ENCODE measurements at regions not wholly inside any gene's neighbourhood (a gene's known extent, or its start where the extent isn't known, plus 50 kb on each side); places are given as distances from the start of the nearest gene placed in this dataset.
A peak's percentile ranks its signal among the peaks of the same experiment; 100 is the strongest.
"Not testable (repeated sequence)": the region's sequence is repeated elsewhere in the genome, so short reads cannot be mapped to it uniquely, and the experiment has no call there.

GRCh38 chr1:222470252-222470805 lies 77.6 kb downstream of the HHIPL2 start:
- not testable (repeated sequence) for DNase-seq
- WGBS, 2 donors, result 78 to 83% methylated on average over 10 to 15 of the region's 15 CpGs

GRCh38 chr1:222466150-222466865 lies 81.6 kb downstream of the HHIPL2 start:
- Histone ChIP-seq H3K4me3 (no peak overlapping the region), H3K27ac (ENCODE audit: low read depth in 1 of 2, low read length in 1 of 2) (no peak overlapping the region), H3K9ac (ENCODE audit: insufficient read depth in 1 of 2, low read length in 2 of 2) (no peak overlapping the region), H3K9me3 (ENCODE audit: control insufficient read depth in 4 of 4, insufficient read depth in 3 of 4, low read length in 3 of 4) (no peaks in the 10 kb centered on the region), H3K27me3 (ENCODE audit: control insufficient read depth in 3 of 3, insufficient read depth in 3 of 3, low read length in 2 of 3) (no peaks in the 10 kb centered on the region), H3K36me3 (ENCODE audit: control insufficient read depth in 4 of 4, insufficient read depth in 4 of 4, low read length in 4 of 4) (no peaks in the 10 kb centered on the region), H3K4me1 (ENCODE audit: control insufficient read depth in 5 of 5, insufficient read depth in 5 of 5, low read length in 5 of 5) (peaks cover 0 to 4% (median 0%) of the 10 kb centered on the region in 5 donors)
- WGBS, 2 donors, result 93 to 98% methylated on average over 8 of the region's 8 CpGs
- peak in 1 of 3 donors; percentile 24 for DNase-seq
- no peak for TF ChIP-seq CTCF (IDR thresholded peaks at IDR 0.05; ENCODE audit: control extremely low read depth, extremely low read depth)
- ATAC-seq (ENCODE audit: insufficient read depth, low FRiP score), result no peak

More at GRCh38 chr1:222470252-222470805, 77.6 kb downstream of the HHIPL2 start:
- H3K36me3 ChIP-seq (ENCODE audit: control insufficient read depth in 4 of 4, insufficient read depth in 4 of 4, low read length in 4 of 4); H3K4me1 ChIP-seq (ENCODE audit: control insufficient read depth in 5 of 5, insufficient read depth in 5 of 5, low read length in 5 of 5); H3K9me3 ChIP-seq (ENCODE audit: control insufficient read depth in 4 of 4, insufficient read depth in 3 of 4, low read length in 3 of 4); ATAC-seq (ENCODE audit: insufficient read depth, low FRiP score); H3K4me3 ChIP-seq; H3K27me3 ChIP-seq (ENCODE audit: control insufficient read depth in 3 of 3, insufficient read depth in 3 of 3, low read length in 2 of 3); H3K27ac ChIP-seq (ENCODE audit: low read depth in 1 of 2, low read length in 1 of 2); H3K9ac ChIP-seq (ENCODE audit: insufficient read depth in 1 of 2, low read length in 2 of 2): not testable (repeated sequence)

- H3K27ac ChIP-seq (ENCODE audit: low read depth in 1 of 2, low read length in 1 of 2), result peak overlapping the region; percentile 10 to 95
Measured at GRCh38 chr1:222465211-222466041, 82.5 kb downstream of the HHIPL2 start.

More at GRCh38 chr1:222465211-222466041, 82.5 kb downstream of the HHIPL2 start:
- H3K4me1 ChIP-seq (ENCODE audit: control insufficient read depth in 5 of 5, insufficient read depth in 5 of 5, low read length in 5 of 5), result peaks cover 0 to 4% (median 0%) of the 10 kb centered on the region in 5 donors
- H3K27me3 ChIP-seq (ENCODE audit: control insufficient read depth in 3 of 3, insufficient read depth in 3 of 3, low read length in 2 of 3), result no peaks in the 10 kb centered on the region
- WGBS, 2 donors, result 1 to 2% methylated on average over 44 to 46 of the region's 46 CpGs
- peak; percentile 92 to 95 (median 92) for DNase-seq
- peak overlapping the region; percentile 35 for H3K4me3 ChIP-seq
- peak overlapping the region in 1 of 2 donors; percentile 85 for H3K9ac ChIP-seq (ENCODE audit: insufficient read depth in 1 of 2, low read length in 2 of 2)
- no peaks in the 10 kb centered on the region for H3K36me3 ChIP-seq (ENCODE audit: control insufficient read depth in 4 of 4, insufficient read depth in 4 of 4, low read length in 4 of 4)
- peak; percentile 99 for TF ChIP-seq CTCF (IDR thresholded peaks at IDR 0.05; ENCODE audit: control extremely low read depth, extremely low read depth)
- ATAC-seq (ENCODE audit: insufficient read depth, low FRiP score), result peak; percentile 99
- H3K9me3 ChIP-seq (ENCODE audit: control insufficient read depth in 4 of 4, insufficient read depth in 3 of 4, low read length in 3 of 4), result no peaks in the 10 kb centered on the region

Data from lung (tissue), 11 donors.